ENCODE measurements at regions not wholly inside any gene's neighbourhood (a gene's known extent, or its start where the extent isn't known, plus 50 kb on each side); places are given as distances from the start of the nearest gene placed in this dataset.

DNA sequence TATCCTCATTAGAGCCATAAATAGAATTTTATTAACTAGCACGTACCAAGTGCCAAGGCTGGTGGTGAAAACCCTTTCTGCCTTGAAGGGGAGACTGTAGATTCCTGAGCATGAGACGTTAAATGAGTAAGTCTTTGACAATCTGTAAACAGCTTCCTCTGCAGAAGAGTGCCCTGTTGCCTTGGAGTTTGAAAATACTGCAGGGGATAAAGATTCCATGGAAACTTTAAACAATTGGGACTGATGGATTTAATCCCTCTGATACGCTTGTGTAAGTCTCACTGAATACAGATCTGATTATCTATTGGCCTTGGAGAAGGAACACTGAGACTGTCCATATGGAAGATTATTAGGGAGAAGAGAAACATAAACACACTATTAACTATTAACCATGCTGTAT, 1053.4 kb upstream of the RBFOX1 start:
- H3K27me3 ChIP-seq = no peaks in the 10 kb centered on the region
- TF ChIP-seq, protein P1, sequence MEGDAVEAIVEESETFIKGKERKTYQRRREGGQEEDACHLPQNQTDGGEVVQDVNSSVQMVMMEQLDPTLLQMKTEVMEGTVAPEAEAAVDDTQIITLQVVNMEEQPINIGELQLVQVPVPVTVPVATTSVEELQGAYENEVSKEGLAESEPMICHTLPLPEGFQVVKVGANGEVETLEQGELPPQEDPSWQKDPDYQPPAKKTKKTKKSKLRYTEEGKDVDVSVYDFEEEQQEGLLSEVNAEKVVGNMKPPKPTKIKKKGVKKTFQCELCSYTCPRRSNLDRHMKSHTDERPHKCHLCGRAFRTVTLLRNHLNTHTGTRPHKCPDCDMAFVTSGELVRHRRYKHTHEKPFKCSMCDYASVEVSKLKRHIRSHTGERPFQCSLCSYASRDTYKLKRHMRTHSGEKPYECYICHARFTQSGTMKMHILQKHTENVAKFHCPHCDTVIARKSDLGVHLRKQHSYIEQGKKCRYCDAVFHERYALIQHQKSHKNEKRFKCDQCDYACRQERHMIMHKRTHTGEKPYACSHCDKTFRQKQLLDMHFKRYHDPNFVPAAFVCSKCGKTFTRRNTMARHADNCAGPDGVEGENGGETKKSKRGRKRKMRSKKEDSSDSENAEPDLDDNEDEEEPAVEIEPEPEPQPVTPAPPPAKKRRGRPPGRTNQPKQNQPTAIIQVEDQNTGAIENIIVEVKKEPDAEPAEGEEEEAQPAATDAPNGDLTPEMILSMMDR (IDR thresholded peaks at IDR 0.05) = no peak
- TF ChIP-seq POLR2A (IDR thresholded peaks at IDR 0.05) = no peak
- TF ChIP-seq POLR2AphosphoS5 (IDR thresholded peaks at IDR 0.05; ENCODE audit: insufficient read depth in 1 of 2, low read depth in 1 of 2) = no peak
- H3K4me3 ChIP-seq = no peak overlapping the region
- no peaks in the 10 kb centered on the region for H3K36me3 ChIP-seq
- no peaks in the 10 kb centered on the region for H3K9me3 ChIP-seq
- intact Hi-C loops (cut with DNase I) = no loop called here
- no peaks in the 10 kb centered on the region for H3K4me1 ChIP-seq
- no peak overlapping the region for H3K27ac ChIP-seq
- DNase-seq (ENCODE audit: extremely low spot score in 2 of 2) = no peak

DNA sequence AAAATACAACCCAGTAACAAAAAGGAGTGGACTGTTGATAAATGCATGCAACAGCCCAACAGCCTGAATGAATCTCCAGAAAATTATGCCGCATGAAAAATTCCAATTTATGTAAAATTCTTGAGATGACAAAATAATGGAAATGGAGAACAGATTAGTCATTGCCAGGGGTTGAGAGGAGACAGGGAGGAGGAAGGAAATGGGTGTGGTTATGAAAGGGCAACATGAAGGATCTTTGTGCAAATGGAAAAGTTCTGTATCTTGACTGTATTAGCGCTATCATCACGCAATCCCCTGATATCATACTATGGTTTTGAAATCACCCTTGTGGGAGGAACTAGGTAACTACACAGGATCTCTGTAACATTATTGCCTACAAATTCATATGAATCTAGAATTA, 1058.3 kb upstream of the RBFOX1 start:
- Histone ChIP-seq H3K27ac (no peak overlapping the region), H3K27me3 (no peaks in the 10 kb centered on the region), H3K4me3 (no peak overlapping the region), H3K4me1 (no peaks in the 10 kb centered on the region), H3K9me3 (no peaks in the 10 kb centered on the region), H3K36me3 (no peaks in the 10 kb centered on the region)
- intact Hi-C loops (cut with DNase I) = no loop called here
- no peak for DNase-seq (ENCODE audit: extremely low spot score in 2 of 2)
- TF ChIP-seq, protein P1 (IDR thresholded peaks at IDR 0.05) = no peak
- TF ChIP-seq POLR2A (IDR thresholded peaks at IDR 0.05) (no peak), POLR2AphosphoS5 (IDR thresholded peaks at IDR 0.05; ENCODE audit: insufficient read depth in 1 of 2, low read depth in 1 of 2) (no peak)

GRCh38 chr16:6267682-6268081, 1065.0 kb upstream of the RBFOX1 start:
- no peak for DNase-seq (ENCODE audit: extremely low spot score in 2 of 2)
- no peaks in the 10 kb centered on the region for H3K9me3 ChIP-seq
- no peaks in the 10 kb centered on the region for H3K4me1 ChIP-seq
- no peaks in the 10 kb centered on the region for H3K27me3 ChIP-seq
- H3K4me3 ChIP-seq = no peak overlapping the region
- TF ChIP-seq POLR2A (IDR thresholded peaks at IDR 0.05) (no peak), POLR2AphosphoS5 (IDR thresholded peaks at IDR 0.05; ENCODE audit: insufficient read depth in 1 of 2, low read depth in 1 of 2) (no peak)
- TF ChIP-seq, protein P1 (IDR thresholded peaks at IDR 0.05) = no peak
- intact Hi-C loops (cut with DNase I) = no loop called here
- H3K27ac ChIP-seq = no peak overlapping the region
- H3K36me3 ChIP-seq = no peaks in the 10 kb centered on the region

- Histone ChIP-seq H3K27ac (no peak overlapping the region), H3K36me3 (no peaks in the 10 kb centered on the region), H3K4me1 (no peaks in the 10 kb centered on the region), H3K27me3 (no peaks in the 10 kb centered on the region), H3K9me3 (no peaks in the 10 kb centered on the region), H3K4me3 (no peak overlapping the region)
- DNase-seq (ENCODE audit: extremely low spot score in 2 of 2) = no peak
- intact Hi-C loops (cut with DNase I) = no loop called here
- TF ChIP-seq POLR2AphosphoS5 (IDR thresholded peaks at IDR 0.05; ENCODE audit: insufficient read depth in 1 of 2, low read depth in 1 of 2) = no peak
- no peak for TF ChIP-seq POLR2A (IDR thresholded peaks at IDR 0.05)
- TF ChIP-seq, protein P1 (IDR thresholded peaks at IDR 0.05) = no peak
Observed at GRCh38 chr16:6266703-6267102, 1065.9 kb upstream of the RBFOX1 start.

GRCh38 chr16:6265968-6266367, 1066.7 kb upstream of the RBFOX1 start:
- no peaks in the 10 kb centered on the region for H3K36me3 ChIP-seq

More at GRCh38 chr16:6265968-6266367, 1066.7 kb upstream of the RBFOX1 start:
- Histone ChIP-seq H3K27me3 (no peaks in the 10 kb centered on the region), H3K4me3 (no peak overlapping the region), H3K9me3 (no peaks in the 10 kb centered on the region), H3K4me1 (no peaks in the 10 kb centered on the region), H3K27ac (no peak overlapping the region)
- no peak for DNase-seq (ENCODE audit: extremely low spot score in 2 of 2)
- TF ChIP-seq POLR2AphosphoS5 (IDR thresholded peaks at IDR 0.05; ENCODE audit: insufficient read depth in 1 of 2, low read depth in 1 of 2) = no peak
- TF ChIP-seq, protein P1 (IDR thresholded peaks at IDR 0.05) = no peak
- no peak for TF ChIP-seq POLR2A (IDR thresholded peaks at IDR 0.05)
- intact Hi-C loops (cut with DNase I) = no loop called here

Measured in vagina (tissue), 2 donors.